ENCODE measurements at regions not wholly inside any gene's neighbourhood (a gene's known extent, or its start where the extent isn't known, plus 50 kb on each side); places are given as distances from the start of the nearest gene placed in this dataset.

- no peak for DNase-seq (ENCODE audit: low read depth)
Measured at GRCh38 chr13:59445812-59446211, 717.9 kb downstream of the DIAPH3 start.

- no peak for DNase-seq (ENCODE audit: low read depth)
Measured at GRCh38 chr13:59446391-59446790, 717.3 kb downstream of the DIAPH3 start.

GRCh38 chr13:59447031-59447430, 716.7 kb downstream of the DIAPH3 start:
- no peak for DNase-seq (ENCODE audit: low read depth)

- peak; percentile 24 for DNase-seq (ENCODE audit: low read depth)
Measured at GRCh38 chr13:59447846-59448620, 715.7 kb downstream of the DIAPH3 start.

- DNase-seq (ENCODE audit: low read depth): no peak
Measured at GRCh38 chr13:59449750-59450149, 714.0 kb downstream of the DIAPH3 start.

GRCh38 chr13:59450229-59450628, 713.5 kb downstream of the DIAPH3 start:
- no peak for DNase-seq (ENCODE audit: low read depth)

- no peak for DNase-seq (ENCODE audit: low read depth)
Measured at GRCh38 chr13:59451236-59451635, 712.5 kb downstream of the DIAPH3 start.

GRCh38 chr13:59452189-59452890, 711.4 kb downstream of the DIAPH3 start:
- DNase-seq (ENCODE audit: low read depth): peak; percentile 48

GRCh38 chr13:59458908-59459579, 704.7 kb downstream of the DIAPH3 start:
- peak; percentile 73 for DNase-seq (ENCODE audit: low read depth)

GRCh38 chr13:59459972-59460371, 703.8 kb downstream of the DIAPH3 start:
- no peak for DNase-seq (ENCODE audit: low read depth)

- no peak for DNase-seq (ENCODE audit: low read depth)
Measured at GRCh38 chr13:59461411-59461810, 702.3 kb downstream of the DIAPH3 start.

GRCh38 chr13:59463023-59463422, 700.7 kb downstream of the DIAPH3 start:
- DNase-seq (ENCODE audit: low read depth): no peak

- DNase-seq (ENCODE audit: low read depth): no peak
Measured at GRCh38 chr13:59464926-59465325, 698.8 kb downstream of the DIAPH3 start.

GRCh38 chr13:59468396-59468795, 695.3 kb downstream of the DIAPH3 start:
- no peak for DNase-seq (ENCODE audit: low read depth)

GRCh38 chr13:59471106-59471505, 692.6 kb downstream of the DIAPH3 start:
- DNase-seq (ENCODE audit: low read depth): no peak

GRCh38 chr13:59472134-59472533, 691.6 kb downstream of the DIAPH3 start:
- no peak for DNase-seq (ENCODE audit: low read depth)

GRCh38 chr13:59474696-59475095, 689.0 kb downstream of the DIAPH3 start:
- no peak for DNase-seq (ENCODE audit: low read depth)

- no peak for DNase-seq (ENCODE audit: low read depth)
Measured at GRCh38 chr13:59475911-59476310, 687.8 kb downstream of the DIAPH3 start.

GRCh38 chr13:59476366-59476765, 687.4 kb downstream of the DIAPH3 start:
- no peak for DNase-seq (ENCODE audit: low read depth)

- DNase-seq (ENCODE audit: low read depth): no peak
Measured at GRCh38 chr13:59477011-59477410, 686.7 kb downstream of the DIAPH3 start.

- DNase-seq (ENCODE audit: low read depth): no peak
Measured at GRCh38 chr13:59478908-59479307, 684.8 kb downstream of the DIAPH3 start.

GRCh38 chr13:59479629-59480028, 684.1 kb downstream of the DIAPH3 start:
- peak; percentile 25 for DNase-seq (ENCODE audit: low read depth)

Data from LHCN-M2 (cell line).